T-helper 17 cell (primary cell): ENCODE measurements at regions not wholly inside any gene's neighbourhood (a gene's known extent, or its start where the extent isn't known, plus 50 kb on each side); places are given as distances from the start of the nearest gene placed in this dataset.

ENCODE experiments used
- ATAC-seq: fragments of 150-1000 bp; cut with Tn5 transposase; 2 replicates; pipeline ENCODE4 v1.10.0; 2021; ENCODE audit warnings: mild to moderate bottlenecking, moderate library complexity
- DNase-seq, 3 donors: peaks; one replicate each; pipeline versions ENCODE4 v3.0.0 to v3.0.0-alpha.2; 2020 to 2021
- H3K9me3 ChIP-seq: one replicate; pipeline ENCODE4 v1.7.0; 2013; ENCODE audit warnings: low read length, mild to moderate bottlenecking; ENCODE audit not compliant: control insufficient read depth, poor library complexity, severe bottlenecking
- H3K27ac Mint-ChIP-seq: one replicate; pipeline ENCODE4 v1.8.0; 2022; ENCODE audit warnings: mild to moderate bottlenecking, moderate library complexity, mixed read lengths
- H3K27me3 Mint-ChIP-seq: one replicate; pipeline ENCODE4 v1.8.0; 2022; ENCODE audit warnings: mixed read lengths
- H3K36me3 Mint-ChIP-seq: one replicate; pipeline ENCODE4 v1.8.0; 2022; ENCODE audit warnings: low read depth, mixed read lengths
- H3K4me1 Mint-ChIP-seq: one replicate; pipeline ENCODE4 v1.8.0; 2022; ENCODE audit warnings: mild to moderate bottlenecking, mixed read lengths
- H3K4me3 Mint-ChIP-seq: one replicate; pipeline ENCODE4 v1.8.0; 2022; ENCODE audit warnings: mild to moderate bottlenecking, moderate library complexity, mixed read lengths

- peaks cover 2% of the 10 kb centered on the region for H3K36me3 Mint-ChIP-seq
- H3K9me3 ChIP-seq, result no peaks in the 10 kb centered on the region
- ATAC-seq, result no peak
- no peak overlapping the region for H3K27ac Mint-ChIP-seq
- DNase-seq, result no peak
- H3K4me3 Mint-ChIP-seq, result no peak overlapping the region
- H3K27me3 Mint-ChIP-seq, result peaks cover 46% of the 10 kb centered on the region
- H3K4me1 Mint-ChIP-seq, result no peaks in the 10 kb centered on the region
These were observed 107.4 kb upstream of the ARGLU1 start for GRCh38 chr13:106675311-106675710.

- Mint-ChIP-seq H3K27me3 (peaks cover 36% of the 10 kb centered on the region), H3K36me3 (no peaks in the 10 kb centered on the region), H3K27ac (no peak overlapping the region), H3K4me3 (no peak overlapping the region), H3K4me1 (peaks cover 2% of the 10 kb centered on the region)
- H3K9me3 ChIP-seq, result no peaks in the 10 kb centered on the region
- ATAC-seq, result no peak
- DNase-seq, result no peak
These were observed 93.0 kb upstream of the ARGLU1 start for GRCh38 chr13:106660746-106661625.

DNA sequence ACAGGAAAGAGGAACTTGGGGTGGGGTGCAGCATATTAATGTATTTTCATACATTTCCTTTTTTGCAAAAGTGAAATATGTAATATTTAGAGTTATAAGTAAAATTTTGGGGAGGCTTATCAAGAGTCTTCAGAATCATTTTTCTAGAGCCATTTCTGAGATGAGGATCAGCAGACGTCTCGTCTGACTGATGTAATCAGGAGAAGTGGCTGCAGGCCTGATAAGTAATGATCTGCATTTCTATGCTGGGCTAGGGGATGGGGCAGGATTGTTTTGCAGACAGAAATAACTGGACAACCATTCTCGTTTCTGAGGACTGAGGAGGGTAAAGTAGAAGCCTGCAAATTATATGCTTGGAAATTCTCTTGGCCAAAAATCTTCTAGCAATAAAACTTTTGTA, 89.2 kb upstream of the ARGLU1 start:
- H3K4me1 Mint-ChIP-seq, result peaks cover 2% of the 10 kb centered on the region
- no peaks in the 10 kb centered on the region for H3K36me3 Mint-ChIP-seq
- ATAC-seq (no peak), DNase-seq (no peak)
- no peaks in the 10 kb centered on the region for H3K9me3 ChIP-seq
- H3K27me3 Mint-ChIP-seq, result peaks cover 26% of the 10 kb centered on the region
- H3K4me3 Mint-ChIP-seq, result no peak overlapping the region
- H3K27ac Mint-ChIP-seq, result no peak overlapping the region

GRCh38 chr13:106656186-106656585, 88.2 kb upstream of the ARGLU1 start:
- ATAC-seq (no peak), DNase-seq (no peak)
- Mint-ChIP-seq H3K27me3 (peaks cover 22% of the 10 kb centered on the region), H3K4me1 (no peaks in the 10 kb centered on the region), H3K4me3 (no peak overlapping the region), H3K36me3 (no peaks in the 10 kb centered on the region), H3K27ac (no peak overlapping the region)
- no peaks in the 10 kb centered on the region for H3K9me3 ChIP-seq

- Mint-ChIP-seq H3K4me1 (no peaks in the 10 kb centered on the region), H3K27ac (no peak overlapping the region), H3K4me3 (no peak overlapping the region), H3K36me3 (no peaks in the 10 kb centered on the region), H3K27me3 (peaks cover 16% of the 10 kb centered on the region)
- ATAC-seq (no peak), DNase-seq (no peak)
- no peaks in the 10 kb centered on the region for H3K9me3 ChIP-seq
These were observed 83.5 kb upstream of the ARGLU1 start for GRCh38 chr13:106651442-106651841.

DNA sequence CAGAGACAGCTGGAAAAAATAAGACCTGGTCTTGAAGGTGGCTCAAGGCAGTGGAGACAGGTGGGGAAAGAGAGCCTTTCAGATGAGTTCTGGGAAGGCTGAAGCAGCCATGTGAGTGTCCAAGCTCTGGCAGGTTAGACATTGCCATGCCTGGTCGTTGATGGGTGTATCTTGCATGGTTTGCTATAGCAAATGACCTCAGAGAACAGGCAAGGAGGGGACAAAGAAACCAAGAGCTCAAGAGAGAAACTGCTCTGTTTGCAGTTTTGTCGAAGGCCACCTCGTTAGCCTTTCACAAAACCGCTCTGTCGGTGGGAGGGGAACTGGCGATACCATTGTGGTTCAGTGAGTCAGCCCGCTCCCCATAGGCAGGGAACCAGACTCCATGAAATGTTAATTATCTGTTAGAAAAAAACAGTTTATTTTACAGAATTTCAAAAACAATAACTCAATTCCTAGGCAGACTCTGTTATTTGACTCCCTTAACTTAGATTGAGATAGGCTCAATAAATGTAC, 82.8 kb upstream of the ARGLU1 start:
- no peak for DNase-seq
- Mint-ChIP-seq H3K36me3 (no peaks in the 10 kb centered on the region), H3K4me1 (no peaks in the 10 kb centered on the region), H3K27me3 (peaks cover 18% of the 10 kb centered on the region), H3K27ac (no peak overlapping the region), H3K4me3 (no peak overlapping the region)
- no peaks in the 10 kb centered on the region for H3K9me3 ChIP-seq
- no peak for ATAC-seq

DNA sequence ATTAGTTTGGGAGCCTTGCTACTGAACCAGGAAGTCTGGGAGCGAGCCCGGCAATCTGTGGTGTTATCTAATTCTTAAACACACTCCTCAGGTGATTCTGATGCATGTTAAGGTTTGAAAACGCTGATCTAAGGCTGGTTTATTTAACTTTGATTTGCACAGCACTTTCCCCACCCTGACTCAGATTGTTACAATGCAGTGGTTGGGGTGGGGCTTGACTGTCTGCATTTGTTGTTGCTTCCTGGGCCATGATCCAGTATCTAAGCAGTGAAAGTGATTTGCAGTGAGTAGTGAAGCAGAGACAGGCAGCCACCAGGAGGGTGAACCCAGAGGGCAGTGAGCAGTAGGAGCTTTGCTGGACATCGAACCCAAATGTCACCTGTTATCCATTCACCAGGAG, 81.6 kb upstream of the ARGLU1 start:
- H3K9me3 ChIP-seq, result no peaks in the 10 kb centered on the region
- H3K27ac Mint-ChIP-seq, result no peak overlapping the region
- ATAC-seq (no peak), DNase-seq (no peak)
- peaks cover 22% of the 10 kb centered on the region for H3K27me3 Mint-ChIP-seq
- no peak overlapping the region for H3K4me3 Mint-ChIP-seq
- H3K36me3 Mint-ChIP-seq, result no peaks in the 10 kb centered on the region
- H3K4me1 Mint-ChIP-seq, result no peaks in the 10 kb centered on the region

DNA sequence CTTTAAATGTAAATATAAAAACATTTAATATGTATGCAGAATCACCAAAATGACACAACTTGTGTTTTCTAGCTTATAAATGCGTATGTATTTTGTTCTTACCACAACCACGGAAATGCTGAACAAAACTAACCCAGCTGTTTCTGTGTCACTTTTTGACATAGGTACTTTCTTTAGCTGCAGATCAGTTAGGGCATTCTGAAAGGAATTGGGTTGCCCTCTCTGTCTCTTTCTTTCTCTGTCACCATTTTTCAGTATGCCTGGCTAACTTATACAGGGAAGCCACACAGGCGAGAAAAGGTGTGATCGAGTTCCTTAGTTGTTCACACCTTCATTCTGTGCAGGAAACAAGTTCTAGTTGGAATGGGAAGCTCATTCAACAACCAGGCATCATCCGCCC, 72.6 kb upstream of the ARGLU1 start:
- ATAC-seq (no peak), DNase-seq (no peak)
- Mint-ChIP-seq H3K27ac (no peak overlapping the region), H3K27me3 (peaks cover 59% of the 10 kb centered on the region), H3K4me1 (no peaks in the 10 kb centered on the region), H3K4me3 (no peak overlapping the region), H3K36me3 (no peaks in the 10 kb centered on the region)
- H3K9me3 ChIP-seq, result no peaks in the 10 kb centered on the region

GRCh38 chr13:106637519-106637918, 69.6 kb upstream of the ARGLU1 start:
- Mint-ChIP-seq H3K4me3 (no peak overlapping the region), H3K4me1 (peaks cover 2% of the 10 kb centered on the region), H3K36me3 (no peaks in the 10 kb centered on the region), H3K27me3 (peaks cover 76% of the 10 kb centered on the region), H3K27ac (no peak overlapping the region)
- ATAC-seq, result no peak
- DNase-seq, result no peak
- no peaks in the 10 kb centered on the region for H3K9me3 ChIP-seq

GRCh38 chr13:106636492-106636891, 68.6 kb upstream of the ARGLU1 start:
- ATAC-seq (no peak), DNase-seq (no peak)
- Mint-ChIP-seq H3K36me3 (no peaks in the 10 kb centered on the region), H3K27me3 (peaks cover 82% of the 10 kb centered on the region), H3K4me1 (peaks cover 2% of the 10 kb centered on the region), H3K27ac (no peak overlapping the region), H3K4me3 (no peak overlapping the region)
- H3K9me3 ChIP-seq, result no peaks in the 10 kb centered on the region

GRCh38 chr13:106635616-106636015, 67.7 kb upstream of the ARGLU1 start:
- Mint-ChIP-seq H3K4me1 (peaks cover 2% of the 10 kb centered on the region), H3K27ac (no peak overlapping the region), H3K4me3 (no peak overlapping the region), H3K27me3 (peaks cover 73% of the 10 kb centered on the region), H3K36me3 (no peaks in the 10 kb centered on the region)
- H3K9me3 ChIP-seq, result no peaks in the 10 kb centered on the region
- DNase-seq, result no peak
- ATAC-seq, result no peak

GRCh38 chr13:106633321-106633720, 65.4 kb upstream of the ARGLU1 start:
- no peaks in the 10 kb centered on the region for H3K9me3 ChIP-seq
- DNase-seq, result no peak
- no peak for ATAC-seq
- H3K27me3 Mint-ChIP-seq, result peaks cover 79% of the 10 kb centered on the region
- H3K4me3 Mint-ChIP-seq, result no peak overlapping the region
- H3K27ac Mint-ChIP-seq, result no peak overlapping the region
- H3K36me3 Mint-ChIP-seq, result peaks cover 4% of the 10 kb centered on the region
- H3K4me1 Mint-ChIP-seq, result peaks cover 2% of the 10 kb centered on the region

DNA sequence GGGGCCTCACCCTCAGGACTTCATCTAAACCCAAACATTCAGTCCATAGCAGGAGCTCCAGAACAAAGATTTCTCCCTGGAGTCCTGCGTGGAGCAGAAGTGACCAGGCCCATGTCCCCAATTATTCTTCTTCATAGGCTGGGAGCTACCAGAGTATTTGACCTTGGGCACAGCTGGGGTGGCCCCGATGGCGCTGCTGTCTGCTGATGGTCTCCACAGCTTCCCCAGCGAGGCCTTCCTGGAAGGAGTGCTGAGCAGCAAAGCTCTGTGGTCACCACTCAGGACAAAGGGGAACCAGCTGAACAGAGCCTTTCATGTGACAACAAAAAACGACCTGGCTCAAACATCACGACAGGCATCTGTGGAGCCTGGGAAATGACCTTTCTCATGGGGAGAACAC, 62.7 kb upstream of the ARGLU1 start:
- Mint-ChIP-seq H3K36me3 (peaks cover 4% of the 10 kb centered on the region), H3K27ac (no peak overlapping the region), H3K4me3 (no peak overlapping the region), H3K27me3 (peaks cover 82% of the 10 kb centered on the region), H3K4me1 (peaks cover 4% of the 10 kb centered on the region)
- H3K9me3 ChIP-seq, result no peaks in the 10 kb centered on the region
- ATAC-seq (no peak), DNase-seq (no peak)

DNA sequence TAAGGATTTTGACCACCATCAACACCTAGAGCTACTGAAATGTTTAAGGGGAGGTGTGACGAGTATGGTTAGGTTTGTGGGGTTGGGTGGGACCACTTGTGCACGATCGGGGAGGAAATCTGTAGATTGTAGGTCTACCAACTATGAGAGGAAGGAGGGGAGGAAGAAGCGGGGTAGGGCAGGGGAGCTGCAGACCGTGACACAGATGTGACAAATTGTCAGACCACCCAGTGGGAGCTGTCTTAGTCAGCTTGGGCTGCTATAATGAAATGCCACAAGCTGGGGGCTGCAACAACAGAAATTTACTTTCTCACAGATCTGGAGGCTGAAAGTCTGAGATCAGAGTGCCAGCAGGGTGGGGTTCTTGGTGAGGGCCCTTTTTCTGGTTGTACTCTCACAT, 62.2 kb upstream of the ARGLU1 start:
- Mint-ChIP-seq H3K4me3 (no peak overlapping the region), H3K27me3 (peaks cover 84% of the 10 kb centered on the region), H3K27ac (no peak overlapping the region), H3K4me1 (peaks cover 3% of the 10 kb centered on the region), H3K36me3 (peaks cover 4% of the 10 kb centered on the region)
- DNase-seq, result no peak
- no peaks in the 10 kb centered on the region for H3K9me3 ChIP-seq
- ATAC-seq, result no peak
